SK-N-DZ (cell line): ENCODE measurements at regions not wholly inside any gene's neighbourhood (a gene's known extent, or its start where the extent isn't known, plus 50 kb on each side); places are given as distances from the start of the nearest gene placed in this dataset.
"Not testable (repeated sequence)": the region's sequence is repeated elsewhere in the genome, so short reads cannot be mapped to it uniquely, and the experiment has no call there.

Experiments used
- DNase-seq: peaks from one replicate; pipeline ENCODE4 v3.0.0-alpha.2; 2015; ENCODE audit warnings: low spot score

- no peak for DNase-seq
Observed at GRCh38 chr6:82419132-82419581, 55.5 kb downstream of the TPBG start.

- DNase-seq: no peak
Observed at GRCh38 chr6:82419859-82420258, 56.2 kb downstream of the TPBG start.

- DNase-seq: no peak
Observed at GRCh38 chr6:82430611-82431010, 67.0 kb downstream of the TPBG start.

- no peak for DNase-seq
Observed at GRCh38 chr6:82436740-82437139, 73.1 kb downstream of the TPBG start.

- DNase-seq: no peak
Observed at GRCh38 chr6:82437701-82438100, 74.1 kb downstream of the TPBG start.

GRCh38 chr6:82441047-82441855 lies 77.6 kb downstream of the TPBG start:
- DNase-seq: no peak

GRCh38 chr6:82442061-82442719 lies 78.6 kb downstream of the TPBG start:
- no peak for DNase-seq

- no peak for DNase-seq
Observed at GRCh38 chr6:82458147-82458546, 94.5 kb downstream of the TPBG start.

- no peak for DNase-seq
Observed at GRCh38 chr6:82458705-82459104, 95.1 kb downstream of the TPBG start.

GRCh38 chr6:82461536-82461935 lies 97.9 kb downstream of the TPBG start:
- DNase-seq: no peak

- no peak for DNase-seq
Observed at GRCh38 chr6:82467338-82467737, 103.7 kb downstream of the TPBG start.

- DNase-seq: not testable (repeated sequence)
Observed at GRCh38 chr6:82470123-82470522, 106.5 kb downstream of the TPBG start.

GRCh38 chr6:82475106-82475505 lies 111.5 kb downstream of the TPBG start:
- DNase-seq: not testable (repeated sequence)

- DNase-seq: no peak
Observed at GRCh38 chr6:82484001-82484400, 120.4 kb downstream of the TPBG start.

GRCh38 chr6:82484737-82485626 lies 121.4 kb downstream of the TPBG start:
- DNase-seq: no peak

- DNase-seq: no peak
Observed at GRCh38 chr6:82487895-82488294, 124.3 kb downstream of the TPBG start.

GRCh38 chr6:82488403-82488802 lies 124.8 kb downstream of the TPBG start:
- DNase-seq: no peak

- no peak for DNase-seq
Observed at GRCh38 chr6:82492134-82492533, 128.5 kb downstream of the TPBG start.

- DNase-seq: no peak
Observed at GRCh38 chr6:82493467-82493866, 129.8 kb downstream of the TPBG start.

- DNase-seq: peak; percentile 86
Observed at GRCh38 chr6:82494367-82494766, 130.8 kb downstream of the TPBG start.

- not testable (repeated sequence) for DNase-seq
Observed at GRCh38 chr6:82501901-82502300, 138.3 kb downstream of the TPBG start.

GRCh38 chr6:82506526-82506925 lies 142.9 kb downstream of the TPBG start:
- DNase-seq: no peak
